Liver (tissue), 8 donors: ENCODE measurements at regions not wholly inside any gene's neighbourhood (a gene's known extent, or its start where the extent isn't known, plus 50 kb on each side); places are given as distances from the start of the nearest gene placed in this dataset.
"Not testable (repeated sequence)": the region's sequence is repeated elsewhere in the genome, so short reads cannot be mapped to it uniquely, and the experiment has no call there.

Experiments
- DNase-seq: peaks from one replicate; pipeline ENCODE4 v3.0.0-alpha.2; 2017; ENCODE audit warnings: low spot score
- H3K27ac ChIP-seq, 2 donors: one replicate each; pipeline ENCODE4 v1.7.0; 2013; ENCODE audit warnings: inconsistent platforms in 2 of 2, low read length in 2 of 2, control low read depth in 1 of 2, low read depth in 1 of 2, mild to moderate bottlenecking in 1 of 2
- H3K27me3 ChIP-seq, 4 donors: one replicate each; pipeline versions ENCODE4 v1.6.1 to v1.7.0; 2013; ENCODE audit warnings: low read length in 3 of 4, inconsistent platforms in 1 of 4, mild to moderate bottlenecking in 1 of 4, moderate library complexity in 1 of 4; ENCODE audit not compliant: control insufficient read depth in 4 of 4, insufficient read depth in 4 of 4
- H3K36me3 ChIP-seq, 4 donors: one replicate each; pipeline versions ENCODE4 v1.6.1 to v1.7.0; 2013; ENCODE audit warnings: low read length in 3 of 4, mild to moderate bottlenecking in 3 of 4, low read depth in 1 of 4, moderate library complexity in 1 of 4; ENCODE audit not compliant: control insufficient read depth in 4 of 4, insufficient read depth in 3 of 4
- H3K4me1 ChIP-seq, 4 donors: one replicate each; pipeline versions ENCODE4 v1.6.1 to v1.7.0; 2013; ENCODE audit warnings: low read length in 3 of 4, mild to moderate bottlenecking in 3 of 4, moderate library complexity in 1 of 4; ENCODE audit not compliant: control insufficient read depth in 4 of 4, insufficient read depth in 4 of 4
- H3K4me3 ChIP-seq, 3 donors: one replicate each; pipeline versions ENCODE4 v1.6.1 to v1.7.0; 2013; ENCODE audit warnings: low read length in 3 of 3, control low read depth in 1 of 3, low read depth in 1 of 3, mild to moderate bottlenecking in 1 of 3
- H3K9ac ChIP-seq, 2 donors: one replicate each; pipeline ENCODE4 v1.7.0; 2013; ENCODE audit warnings: low read length in 2 of 2, mild to moderate bottlenecking in 2 of 2, moderate library complexity in 2 of 2, control low read depth in 1 of 2, low read depth in 1 of 2
- H3K9me3 ChIP-seq, 4 donors: one replicate each; pipeline versions ENCODE4 v1.6.1 to v1.7.0; 2013; ENCODE audit warnings: low read length in 3 of 4; ENCODE audit not compliant: control insufficient read depth in 4 of 4
- ATF3 ChIP-seq: IDR thresholded peaks from 2 replicates; pipeline ENCODE4 v1.6.1; 2016; ENCODE audit warnings: antibody characterized with exemption
- CTCF ChIP-seq: fragments of 150-350 bp; IDR thresholded peaks from 2 replicates; pipeline ENCODE4 v1.5.1; 2017; ENCODE audit warnings: improper control_type of control experiment, low read depth, low read length; ENCODE audit not compliant: missing input control
- GABPA ChIP-seq, 2 donors: IDR thresholded peaks in 1 of 2; conservative IDR thresholded peaks in 1 of 2; 2 replicates each; pipeline ENCODE4 v1.6.1; 2016; ENCODE audit warnings: antibody characterized with exemption in 2 of 2, mild to moderate bottlenecking in 1 of 2, moderate library complexity in 1 of 2
- HNF4A ChIP-seq, 2 donors: conservative IDR thresholded peaks; 2 replicates each; pipeline ENCODE4 v1.6.1; 2016; ENCODE audit warnings: antibody characterized with exemption in 2 of 2, mild to moderate bottlenecking in 2 of 2
- HNF4G ChIP-seq: IDR thresholded peaks from 2 replicates; pipeline ENCODE4 v1.6.1; 2016; ENCODE audit warnings: antibody characterized with exemption
- JUND ChIP-seq, 2 donors: IDR thresholded peaks; 2 replicates each; pipeline ENCODE4 v1.6.1; 2016; ENCODE audit warnings: antibody characterized with exemption in 2 of 2
- MAX ChIP-seq: IDR thresholded peaks from 2 replicates; pipeline ENCODE4 v1.6.1; 2016; ENCODE audit warnings: antibody characterized with exemption
- NR2F2 ChIP-seq: IDR thresholded peaks from 2 replicates; pipeline ENCODE4 v1.6.1; 2016; ENCODE audit warnings: antibody characterized with exemption
- RAD21 ChIP-seq, 2 donors: IDR thresholded peaks; 2 replicates each; pipeline ENCODE4 v1.6.1; 2016; ENCODE audit warnings: antibody characterized with exemption in 2 of 2, mild to moderate bottlenecking in 2 of 2
- REST ChIP-seq: IDR thresholded peaks from 2 replicates; pipeline ENCODE4 v1.6.1; 2016; ENCODE audit warnings: antibody characterized with exemption, mild to moderate bottlenecking
- RXRA ChIP-seq, 2 donors: IDR thresholded peaks; 2 replicates each; pipeline ENCODE4 v1.6.1; 2017 to 2018; ENCODE audit warnings: antibody characterized with exemption in 2 of 2, mild to moderate bottlenecking in 1 of 2
- SP1 ChIP-seq: IDR thresholded peaks from 2 replicates; pipeline ENCODE4 v1.6.1; 2018; ENCODE audit warnings: antibody characterized with exemption, mild to moderate bottlenecking
- TAF1 ChIP-seq: conservative IDR thresholded peaks from 2 replicates; pipeline ENCODE4 v1.6.1; 2016; ENCODE audit warnings: antibody characterized with exemption, mild to moderate bottlenecking
- YY1 ChIP-seq: IDR thresholded peaks from 2 replicates; pipeline ENCODE4 v1.6.1; 2016; ENCODE audit warnings: antibody characterized with exemption, mild to moderate bottlenecking
- whole genome bisulfite sequencing: extraction: QIAGEN DNeasy Blood & Tissue Kit; methylation state at CpG from one replicate; pipeline ENCODE4 v1.1.7; 2013; 5-methylcytosine and 5-hydroxymethylcytosine counted together
- donor health status: healthy.
- donor health status: healthy.
- donor health status: healthy.
- donor health status: healthy.
- donor health status: healthy.

GRCh38 chr2:179373816-179374215, 109.2 kb upstream of the SESTD1 start (continued):
- TF ChIP-seq ATF3 (no peak), HNF4G (no peak), GABPA (IDR thresholded peaks at IDR 0.05 in 1 of 2, conservative IDR thresholded peaks at IDR 0.05 in 1 of 2) (no peak), MAX (no peak), RXRA (IDR thresholded peaks at IDR 0.05) (no peak), YY1 (no peak), SP1 (no peak)

- H3K9ac ChIP-seq, H3K27ac ChIP-seq, H3K27me3 ChIP-seq, H3K4me3 ChIP-seq, H3K4me1 ChIP-seq, DNase-seq, H3K36me3 ChIP-seq, H3K9me3 ChIP-seq: not testable (repeated sequence)
- 95% methylated on average over 5 of the region's 5 CpGs for WGBS
These were observed 100.9 kb upstream of the SESTD1 start for GRCh38 chr2:179365561-179365960.

GRCh38 chr2:179355881-179356280, 91.2 kb upstream of the SESTD1 start:
- no peak for DNase-seq
- 79% methylated on average over 4 of the region's 4 CpGs for WGBS
- TF ChIP-seq JUND (IDR thresholded peaks at IDR 0.05) (no peak), SP1 (no peak), RAD21 (IDR thresholded peaks at IDR 0.05) (no peak), MAX (no peak), ATF3 (no peak), NR2F2 (no peak), GABPA (IDR thresholded peaks at IDR 0.05 in 1 of 2, conservative IDR thresholded peaks at IDR 0.05 in 1 of 2) (no peak)
- Histone ChIP-seq H3K27ac (no peak overlapping the region), H3K9me3 (no peaks in the 10 kb centered on the region), H3K27me3 (no peaks in the 10 kb centered on the region), H3K36me3 (no peaks in the 10 kb centered on the region), H3K4me3 (no peak overlapping the region), H3K4me1 (no peaks in the 10 kb centered on the region), H3K9ac (no peak overlapping the region)

GRCh38 chr2:179354739-179355537, 90.3 kb upstream of the SESTD1 start:
- no peak for DNase-seq
- Histone ChIP-seq H3K27ac (no peak overlapping the region), H3K9ac (no peak overlapping the region), H3K9me3 (no peaks in the 10 kb centered on the region), H3K36me3 (no peaks in the 10 kb centered on the region), H3K4me3 (no peak overlapping the region), H3K27me3 (no peaks in the 10 kb centered on the region), H3K4me1 (no peaks in the 10 kb centered on the region)
- no peak for TF ChIP-seq RAD21 (IDR thresholded peaks at IDR 0.05)
- no peak for TF ChIP-seq CTCF
- TF ChIP-seq NR2F2, result no peak
- no peak for TF ChIP-seq RXRA (IDR thresholded peaks at IDR 0.05)
- no peak for TF ChIP-seq HNF4A (conservative IDR thresholded peaks at IDR 0.05)
- TF ChIP-seq SP1, result no peak
- no peak for TF ChIP-seq MAX
- TF ChIP-seq TAF1, result no peak
- TF ChIP-seq ATF3, result no peak
- TF ChIP-seq YY1, result no peak
- no peak for TF ChIP-seq REST
- 78% methylated on average over 1 of the region's 1 CpG for WGBS
